Right ventricle myocardium inferior (tissue), 1 donor: ENCODE measurements at regions not wholly inside any gene's neighbourhood (a gene's known extent, or its start where the extent isn't known, plus 50 kb on each side); places are given as distances from the start of the nearest gene placed in this dataset.

ENCODE experiments used
- ATAC-seq: fragments of 200-7000 bp; cut with Tn5 transposase; one replicate; pipeline ENCODE4 v1.9.1; 2020; ENCODE audit warnings: mild to moderate bottlenecking, moderate library complexity
- DNase-seq: peaks from one replicate; pipeline ENCODE4 v3.0.0; 2021; ENCODE audit errors: missing footprints
- intact Hi-C: fragments of 100-400 bp; cut with DNase I; formaldehyde crosslinking; loops from one replicate; pipeline ENCODE4 v1.11.0; 2022
- donor health status: DM: no; HTN: yes; CAD: no; lungs with severe emphysema.

GRCh38 chr11:29530961-29531360 lies 485.9 kb downstream of the KCNA4 start:
- no peak for DNase-seq
- no peak for ATAC-seq
- intact Hi-C loops: loop anchor here (10.0 kb wide), 1 partner anchor 66 kb away; no protein-coding TSS in a partner anchor

GRCh38 chr11:29527391-29527936 lies 489.4 kb downstream of the KCNA4 start:
- ATAC-seq: peak; percentile 50
- intact Hi-C loops: loop anchor here (10.0 kb wide), 1 partner anchor 107 kb away; no protein-coding TSS in a partner anchor

GRCh38 chr11:29518389-29519174 lies 498.2 kb downstream of the KCNA4 start:
- ATAC-seq (no peak), DNase-seq (no peak)
- intact Hi-C loops: no loop called here

More at GRCh38 chr11:29527391-29527936, 489.4 kb downstream of the KCNA4 start:
- DNase-seq: no peak

GRCh38 chr11:29511394-29511793 lies 505.4 kb downstream of the KCNA4 start:
- intact Hi-C loops: no loop called here
- DNase-seq (no peak), ATAC-seq (no peak)

- DNase-seq (no peak), ATAC-seq (no peak)
- intact Hi-C loops: no loop called here
Observed at GRCh38 chr11:29507376-29507775, 509.5 kb downstream of the KCNA4 start.

- DNase-seq (no peak), ATAC-seq (no peak)
- intact Hi-C loops: no loop called here
Observed at GRCh38 chr11:29495676-29496075, 521.2 kb downstream of the KCNA4 start.

- ATAC-seq: no peak
- intact Hi-C loops: no loop called here
- no peak for DNase-seq
Observed at GRCh38 chr11:29490938-29491337, 525.9 kb downstream of the KCNA4 start.

- ATAC-seq (no peak), DNase-seq (no peak)
- intact Hi-C loops: no loop called here
Observed at GRCh38 chr11:29486301-29486700, 530.5 kb downstream of the KCNA4 start.

GRCh38 chr11:29485641-29486040 lies 531.2 kb downstream of the KCNA4 start:
- intact Hi-C loops: no loop called here
- ATAC-seq (no peak), DNase-seq (no peak)

GRCh38 chr11:29484548-29484947 lies 532.3 kb downstream of the KCNA4 start:
- ATAC-seq (no peak), DNase-seq (no peak)
- intact Hi-C loops: no loop called here

GRCh38 chr11:29483831-29484230 lies 533.0 kb downstream of the KCNA4 start:
- intact Hi-C loops: no loop called here
- DNase-seq: no peak
- ATAC-seq: no peak

- intact Hi-C loops: no loop called here
- ATAC-seq: no peak
- no peak for DNase-seq
Observed at GRCh38 chr11:29482510-29482909, 534.3 kb downstream of the KCNA4 start.

- no peak for DNase-seq
- no peak for ATAC-seq
- intact Hi-C loops: no loop called here
Observed at GRCh38 chr11:29481738-29482137, 535.1 kb downstream of the KCNA4 start.

- intact Hi-C loops: no loop called here
- ATAC-seq (no peak), DNase-seq (no peak)
Observed at GRCh38 chr11:29480981-29481380, 535.8 kb downstream of the KCNA4 start.

- no peak for ATAC-seq
Observed at GRCh38 chr11:29458252-29458651, 558.6 kb downstream of the KCNA4 start.

GRCh38 chr11:29452146-29452545 lies 564.7 kb downstream of the KCNA4 start:
- no peak for DNase-seq
- ATAC-seq: no peak
- intact Hi-C loops: loop anchor here (10.0 kb wide), 2 partner anchors 323 to 393 kb away; no protein-coding TSS in a partner anchor

More at GRCh38 chr11:29458252-29458651, 558.6 kb downstream of the KCNA4 start:
- DNase-seq: no peak
- intact Hi-C loops: loop anchor here (10.0 kb wide), 2 partner anchors 317 to 387 kb away; no protein-coding TSS in a partner anchor

- ATAC-seq: no peak
- DNase-seq: no peak
- intact Hi-C loops: loop anchor here (5.0 to 10.0 kb wide), 3 partner anchors 325 to 693 kb away; no protein-coding TSS in a partner anchor
Observed at GRCh38 chr11:29449281-29450074, 567.4 kb downstream of the KCNA4 start.

- DNase-seq: no peak
- ATAC-seq: peak; percentile 57
- intact Hi-C loops: loop anchor here (5.0 kb wide), 1 partner anchor 694 kb away; no protein-coding TSS in a partner anchor
Observed at GRCh38 chr11:29448246-29448877, 568.5 kb downstream of the KCNA4 start.

GRCh38 chr11:29447821-29448220 lies 569.0 kb downstream of the KCNA4 start:
- intact Hi-C loops: loop anchor here (5.0 kb wide), 1 partner anchor 694 kb away; no protein-coding TSS in a partner anchor
- ATAC-seq (no peak), DNase-seq (no peak)
